LHCN-M2 (cell line): ENCODE measurements at regions not wholly inside any gene's neighbourhood (a gene's known extent, or its start where the extent isn't known, plus 50 kb on each side); places are given as distances from the start of the nearest gene placed in this dataset.
A peak's percentile ranks its signal among the peaks of the same experiment; 100 is the strongest.
"Not testable (repeated sequence)": the region's sequence is repeated elsewhere in the genome, so short reads cannot be mapped to it uniquely, and the experiment has no call there.

Experiments used
- DNase-seq: peaks from one replicate; pipeline ENCODE4 v3.0.0-alpha.2; 2012; ENCODE audit warnings: low read depth

DNA sequence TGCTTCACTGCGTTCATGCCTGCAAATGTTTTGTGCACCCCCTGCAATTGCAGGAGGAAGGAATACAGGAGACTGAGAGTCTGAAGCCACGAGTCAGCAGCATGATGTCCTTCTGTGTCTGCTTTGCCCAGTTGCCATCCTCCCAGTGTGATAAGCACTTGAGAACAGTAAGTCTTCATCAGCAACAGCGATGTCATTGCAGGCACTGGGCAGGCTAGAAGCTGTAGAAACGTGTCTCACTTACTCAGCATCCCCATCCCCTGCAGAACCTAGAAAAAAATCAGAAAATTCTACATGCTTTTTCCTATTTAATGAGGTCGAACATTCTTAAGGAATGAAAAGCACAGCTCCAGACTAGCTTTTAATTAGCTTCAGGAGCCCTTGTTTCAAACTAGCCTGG lies 156.5 kb upstream of the LPP start:
- peak; percentile 47 for DNase-seq

DNA sequence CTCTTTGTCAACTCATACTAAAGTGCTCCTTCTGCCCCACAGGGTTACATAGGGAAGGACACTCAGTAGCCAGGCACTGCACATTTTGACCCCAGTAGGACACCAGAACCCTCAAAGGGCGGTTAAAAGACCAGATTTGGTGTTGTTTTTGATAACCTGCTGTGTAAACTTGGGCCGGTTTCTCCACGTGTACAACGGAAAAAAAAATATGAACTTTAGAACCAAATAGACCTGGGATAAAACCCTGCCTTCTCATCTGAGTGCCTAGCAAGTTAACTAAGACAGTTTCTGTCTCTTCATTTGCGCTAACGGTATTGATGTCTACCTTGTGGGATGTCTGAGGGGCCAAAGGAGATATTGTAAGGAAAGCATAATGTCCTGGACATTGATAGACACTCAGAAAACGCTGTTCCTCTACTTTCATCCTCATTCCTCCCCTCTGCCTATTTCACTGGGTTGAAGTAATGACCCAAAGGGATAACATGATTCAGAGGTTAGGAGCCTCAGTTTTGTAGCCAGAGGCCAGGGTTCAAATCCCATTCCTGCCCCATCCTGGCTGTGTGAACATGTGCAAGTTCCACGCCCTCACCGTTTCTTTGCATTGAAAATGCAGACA lies 155.9 kb upstream of the LPP start:
- DNase-seq, result no peak

DNA sequence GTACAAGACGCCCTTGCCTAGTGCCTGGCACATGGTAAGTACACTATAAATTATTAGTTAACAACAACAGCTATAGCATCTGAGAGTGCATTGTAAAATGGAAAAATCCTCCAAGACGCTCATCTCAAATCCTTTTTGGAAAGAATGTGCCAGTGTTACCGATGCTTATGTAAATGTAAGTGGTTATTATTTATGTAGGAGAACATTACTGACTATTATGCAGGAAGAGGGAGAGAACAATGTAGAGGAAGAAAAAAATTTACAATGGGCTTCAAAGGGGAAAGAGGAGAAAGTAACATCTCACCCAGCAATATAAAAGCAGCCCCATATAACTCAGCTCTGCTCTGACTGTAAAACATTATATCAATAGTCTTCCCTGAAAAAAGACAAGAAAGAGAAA lies 155.3 kb upstream of the LPP start:
- no peak for DNase-seq

DNA sequence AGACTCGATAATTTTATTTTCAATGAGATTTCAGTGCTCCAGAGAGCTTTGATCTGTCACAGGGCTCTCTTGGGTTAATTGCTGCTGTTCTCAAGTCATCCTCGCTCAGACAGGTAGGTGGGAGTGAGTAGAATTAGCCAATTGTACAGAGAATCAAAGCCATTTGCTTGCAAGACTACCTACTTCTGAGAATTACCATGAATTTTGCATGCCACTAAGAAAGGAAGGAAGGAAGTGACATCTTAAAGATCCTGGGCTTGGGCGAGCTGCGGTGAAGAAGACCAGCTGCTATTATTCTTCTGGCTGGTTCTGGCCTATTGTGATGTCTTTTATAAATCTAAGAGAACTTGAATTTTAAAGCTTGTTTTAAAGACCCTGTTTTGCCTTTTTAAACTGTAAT lies 154.1 kb upstream of the LPP start:
- no peak for DNase-seq

DNA sequence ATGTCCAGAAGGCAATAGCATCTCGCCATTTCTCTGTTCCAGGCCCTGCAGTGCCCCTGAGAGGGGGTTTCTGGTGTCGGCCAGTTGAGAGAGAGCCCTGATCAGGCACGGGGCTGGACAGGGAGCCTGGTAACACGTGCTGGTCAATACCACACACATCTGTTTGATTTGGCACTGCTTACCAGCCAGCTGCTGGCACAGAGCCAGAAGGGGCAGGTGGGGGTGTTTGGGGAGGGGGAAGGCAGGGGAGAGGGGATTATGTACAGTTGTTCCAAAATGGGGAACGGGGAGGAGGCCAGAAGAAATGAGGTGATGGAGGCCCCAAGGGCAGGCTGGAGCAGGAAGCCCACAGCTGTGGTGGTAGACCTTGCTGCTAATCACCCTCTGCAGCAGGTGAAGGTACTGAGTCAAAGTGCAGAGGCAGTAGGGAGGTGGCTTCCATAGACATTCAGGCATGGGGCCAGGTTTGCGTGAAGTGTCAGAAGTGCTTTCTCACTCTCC lies 153.5 kb upstream of the LPP start:
- DNase-seq, result no peak

DNA sequence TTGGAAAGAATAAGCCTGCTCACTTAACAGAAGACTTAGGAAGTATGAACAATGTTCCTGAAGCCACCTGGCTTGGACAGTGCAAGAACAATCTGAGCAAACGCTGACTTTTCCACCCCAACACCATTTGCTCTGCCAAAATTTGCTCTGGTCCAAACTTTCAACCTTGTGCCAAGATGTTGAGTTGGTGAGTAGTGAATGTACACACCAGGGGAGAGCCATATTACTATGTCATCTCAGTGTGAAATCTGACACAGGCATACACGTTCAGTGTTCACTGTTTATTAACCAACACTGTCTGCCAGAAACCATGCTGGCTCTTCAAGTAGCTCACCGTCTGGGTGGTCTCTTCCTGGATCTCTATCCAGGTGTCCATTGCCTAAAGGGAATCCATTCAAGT lies 152.9 kb upstream of the LPP start:
- DNase-seq, result no peak

DNA sequence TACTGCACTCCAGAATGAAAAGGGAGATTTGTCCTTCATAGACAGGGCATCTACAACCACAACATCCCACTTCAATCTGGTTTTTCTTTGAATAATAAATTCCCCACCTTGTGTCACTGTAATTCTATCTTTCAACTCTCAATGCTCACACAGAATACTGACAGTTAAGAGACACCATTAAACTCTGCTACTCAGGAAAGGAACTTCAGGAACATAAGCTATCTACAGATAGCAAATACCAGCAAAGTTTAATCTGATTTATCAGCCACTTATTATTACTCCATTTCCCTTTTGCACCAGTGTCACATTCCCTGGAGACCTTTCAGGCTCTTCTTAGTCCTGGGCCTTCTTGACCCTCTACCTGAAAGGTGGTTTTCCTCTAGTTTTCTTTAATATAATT lies 152.0 kb upstream of the LPP start:
- DNase-seq, result no peak

DNA sequence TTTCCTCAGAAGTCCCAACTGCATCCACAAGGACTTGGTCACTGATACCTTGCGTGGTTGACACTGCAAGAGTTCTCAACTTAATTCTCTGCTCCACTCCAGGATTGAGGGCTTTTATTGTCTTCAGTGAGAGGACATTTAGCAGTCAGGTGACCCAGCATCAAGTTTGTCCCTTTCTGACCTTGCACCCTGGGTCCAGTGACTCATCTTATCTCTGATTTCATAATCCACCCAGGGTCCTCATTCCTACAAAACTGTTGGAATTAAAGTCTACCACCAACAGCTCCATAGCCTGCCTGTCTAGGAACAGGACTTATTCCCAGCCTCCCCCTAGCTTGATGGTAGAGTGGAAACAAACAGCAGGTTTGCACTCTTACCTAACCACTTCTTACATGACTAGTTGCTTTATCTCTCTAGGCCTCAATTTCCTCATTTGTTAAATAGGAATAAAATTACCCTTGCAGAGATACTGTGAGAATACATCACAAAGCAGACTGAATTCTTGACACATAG lies 151.3 kb upstream of the LPP start:
- DNase-seq, result no peak

DNA sequence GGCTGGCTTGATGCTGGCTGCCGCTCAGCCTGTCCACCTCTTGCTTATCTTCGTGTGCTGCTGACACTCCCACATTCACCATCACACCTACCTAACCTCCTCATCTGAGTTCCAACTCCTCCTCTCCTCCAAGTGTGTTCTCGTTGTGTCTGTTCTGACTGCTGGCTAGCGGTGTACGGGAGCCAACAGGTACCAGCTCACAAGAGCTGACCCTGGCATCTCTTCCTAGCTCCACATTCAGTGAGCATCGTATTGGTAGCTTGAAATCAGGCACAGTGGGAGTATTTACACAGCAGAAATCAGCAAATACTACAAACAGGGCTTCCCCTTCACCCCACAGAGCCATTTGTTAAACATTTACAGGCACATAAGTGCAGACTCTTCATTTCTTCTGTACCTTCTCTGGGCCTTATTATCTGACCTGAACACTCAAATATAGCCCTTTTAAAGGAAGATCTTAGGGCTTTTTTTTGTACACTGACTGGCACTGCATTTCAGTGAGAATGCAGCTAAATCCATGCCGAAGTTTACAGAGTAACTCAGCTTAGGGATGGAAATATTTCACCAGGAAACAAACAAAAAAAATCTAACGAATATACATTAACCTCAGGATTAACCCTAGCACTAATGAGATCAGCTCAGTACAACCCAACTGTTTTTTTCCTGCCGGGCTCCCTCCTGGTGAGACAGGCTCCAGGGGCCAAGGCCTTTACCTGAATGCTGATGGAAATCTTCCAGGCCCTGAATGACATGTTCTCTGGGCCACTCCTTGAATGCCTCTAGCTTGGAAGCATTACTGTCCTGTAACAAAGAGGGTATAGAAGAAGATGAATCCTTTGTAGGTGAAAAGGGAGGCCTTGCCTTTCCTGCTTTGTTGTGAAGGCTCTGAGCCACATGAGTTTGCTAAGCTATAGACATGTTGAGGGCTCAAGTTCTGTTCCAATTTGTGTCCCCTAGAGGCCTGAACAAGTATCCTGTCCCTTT lies 150.5 kb upstream of the LPP start:
- DNase-seq, result no peak

DNA sequence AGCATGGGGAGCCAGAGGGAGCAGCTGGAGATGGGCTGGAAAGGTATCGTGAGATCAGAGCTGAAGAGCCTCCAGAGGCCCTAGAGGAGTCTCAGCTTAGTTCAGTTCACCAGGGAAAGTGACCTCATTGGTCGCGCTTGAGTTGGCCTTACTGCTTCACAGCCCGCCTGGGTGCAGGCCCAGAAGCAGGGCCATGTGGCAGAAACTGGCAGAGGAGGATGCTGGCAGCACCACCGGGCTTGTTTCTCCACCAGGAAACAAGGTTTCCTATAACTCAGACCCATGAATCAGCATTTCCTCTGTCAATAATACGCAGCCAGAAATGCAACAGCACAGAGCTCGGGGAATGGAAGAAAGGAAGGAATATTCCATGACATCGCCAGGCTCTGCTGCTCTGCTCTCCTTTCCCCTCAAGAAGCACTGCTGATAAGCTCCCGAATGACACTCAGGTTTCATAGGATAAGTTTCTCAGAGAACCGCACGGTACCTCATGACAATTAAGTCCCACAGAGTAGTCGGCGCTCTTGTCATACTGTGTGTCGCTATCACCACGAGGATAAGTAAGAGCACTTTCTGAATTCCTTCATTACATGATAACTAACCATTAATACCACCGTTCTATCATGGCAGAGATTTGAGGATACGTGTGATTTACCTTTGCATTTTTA lies 147.1 kb upstream of the LPP start:
- DNase-seq, result no peak

DNA sequence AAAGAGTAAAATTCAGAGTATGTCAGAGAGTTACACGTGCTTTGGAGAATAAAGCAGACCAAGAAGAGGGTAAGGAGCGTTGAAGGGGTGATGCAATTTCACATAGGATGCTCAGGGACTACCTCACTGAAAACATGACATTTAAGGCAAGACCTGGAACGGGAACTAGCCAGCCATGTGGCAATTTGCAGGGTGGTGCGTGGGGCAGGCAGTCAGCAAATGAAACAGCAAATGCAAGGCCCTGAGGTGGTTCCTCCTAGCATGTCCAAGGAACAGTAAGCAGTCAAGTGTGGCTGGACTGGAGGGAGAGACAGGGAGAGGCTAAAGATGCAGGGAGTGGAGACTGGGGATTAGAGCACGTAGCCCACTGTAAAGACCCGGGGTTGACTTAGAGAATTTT lies 146.1 kb upstream of the LPP start:
- DNase-seq, result no peak

DNA sequence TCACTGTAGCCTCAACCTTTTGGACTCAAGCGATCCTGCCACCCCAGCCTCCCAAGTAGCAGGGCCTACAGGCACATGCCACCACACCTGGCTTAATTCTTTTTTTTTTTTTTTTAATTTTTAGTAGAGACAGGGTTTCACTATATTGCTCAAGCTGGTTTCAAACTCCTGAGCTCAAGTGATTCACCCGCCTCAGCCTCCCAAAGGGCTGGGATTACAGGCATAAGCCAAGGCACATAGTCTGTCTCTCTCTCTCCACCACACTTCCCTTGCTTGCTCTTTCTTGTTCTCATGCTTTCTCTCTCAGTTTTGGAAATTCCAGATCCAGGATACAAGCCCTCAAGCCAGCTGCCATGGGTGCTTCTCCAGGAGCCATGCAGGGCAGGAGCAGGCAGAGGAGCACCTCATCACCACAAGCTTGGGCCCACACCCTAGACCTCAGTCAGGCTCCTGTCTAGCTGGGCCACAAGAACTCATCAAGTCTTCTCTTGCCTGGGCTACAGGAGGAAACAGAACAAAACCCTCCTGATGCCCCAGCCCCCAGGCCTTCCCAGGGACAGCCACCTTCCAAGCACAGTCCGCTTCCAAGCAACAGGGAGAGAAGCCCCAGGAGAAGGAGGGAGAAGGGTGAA lies 145.3 kb upstream of the LPP start:
- DNase-seq, result no peak

DNA sequence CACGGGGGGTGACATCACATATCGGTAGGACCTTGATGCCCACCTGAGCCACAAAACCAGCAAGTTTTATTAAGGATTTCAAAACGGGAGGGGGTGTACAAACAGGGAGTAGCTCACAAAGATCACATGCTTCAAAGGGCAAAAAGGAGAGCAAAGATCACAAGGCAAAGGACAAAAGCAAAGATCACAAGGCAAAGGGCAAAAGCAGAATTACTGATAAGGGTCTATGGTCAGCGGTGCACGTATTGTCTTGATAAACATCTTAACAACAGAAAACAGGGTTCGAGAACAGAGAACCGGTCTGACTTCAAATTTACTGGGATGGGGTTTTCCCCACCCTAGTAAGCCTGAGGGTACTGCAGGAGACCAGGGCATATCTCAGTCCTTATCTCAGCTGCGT lies 143.5 kb upstream of the LPP start:
- no peak for DNase-seq

DNA sequence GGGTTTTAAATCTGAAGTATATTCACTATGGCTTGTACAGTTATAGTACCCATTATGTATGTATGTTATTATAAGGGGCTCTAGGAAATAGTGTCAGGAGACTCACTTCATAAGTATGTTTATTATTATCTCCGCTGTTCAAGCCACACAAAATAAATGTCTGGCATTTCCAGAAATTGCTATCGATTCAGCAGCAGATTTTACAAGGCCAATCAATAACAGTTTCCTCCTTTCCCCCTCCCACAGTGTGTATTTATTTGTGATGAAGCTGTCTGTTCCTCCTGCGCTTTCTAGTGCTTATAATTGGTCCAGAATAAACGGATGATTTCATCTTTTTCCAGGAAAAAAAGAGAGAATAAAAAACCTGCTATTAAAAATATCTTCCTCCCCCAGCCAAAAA lies 134.2 kb upstream of the LPP start:
- DNase-seq, result no peak

DNA sequence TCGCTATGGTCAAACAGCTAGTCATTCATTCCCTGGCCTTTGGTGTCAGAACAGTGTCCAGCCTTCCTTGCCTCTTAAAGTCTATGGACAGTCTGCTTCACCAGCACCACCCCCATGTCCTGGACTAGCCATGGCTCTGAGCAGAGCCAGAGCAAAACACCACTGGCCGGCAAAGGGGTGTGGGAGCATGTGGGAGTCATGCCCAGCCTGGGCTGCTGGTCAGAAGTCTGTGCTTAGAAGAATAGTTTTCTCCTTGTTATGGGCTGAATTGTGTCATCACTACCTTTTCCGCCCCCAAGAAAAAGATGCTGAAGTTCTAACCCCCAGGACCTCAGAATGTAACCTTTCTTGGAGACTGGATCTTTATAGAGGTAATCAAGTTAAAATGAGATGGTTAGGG lies 132.9 kb upstream of the LPP start:
- DNase-seq, result no peak

DNA sequence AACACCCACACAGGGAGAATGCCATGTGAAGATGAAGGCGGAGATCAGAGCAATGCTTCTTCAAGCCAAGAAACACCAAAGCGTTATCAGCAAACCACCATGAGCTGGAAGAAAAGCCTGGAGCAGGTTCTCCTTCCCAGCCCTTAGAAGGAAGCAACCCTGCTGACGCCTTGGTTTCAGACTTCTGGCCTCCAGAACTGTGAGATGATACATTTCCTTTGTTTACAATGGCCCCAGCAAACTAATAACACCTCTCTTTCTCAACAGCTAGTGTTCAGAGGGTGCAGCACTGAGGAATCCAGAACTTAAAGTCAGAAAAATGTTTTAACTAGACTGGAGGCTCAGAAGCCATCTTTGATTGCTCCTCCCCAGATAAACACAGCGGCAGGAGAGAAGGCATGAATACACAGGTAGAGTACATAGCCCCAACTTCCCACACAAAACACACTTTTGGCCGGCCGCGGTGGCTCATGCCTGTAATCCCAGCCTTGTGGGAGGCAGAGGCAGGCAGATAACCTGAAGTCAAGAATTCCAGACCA lies 132.4 kb upstream of the LPP start:
- no peak for DNase-seq

DNA sequence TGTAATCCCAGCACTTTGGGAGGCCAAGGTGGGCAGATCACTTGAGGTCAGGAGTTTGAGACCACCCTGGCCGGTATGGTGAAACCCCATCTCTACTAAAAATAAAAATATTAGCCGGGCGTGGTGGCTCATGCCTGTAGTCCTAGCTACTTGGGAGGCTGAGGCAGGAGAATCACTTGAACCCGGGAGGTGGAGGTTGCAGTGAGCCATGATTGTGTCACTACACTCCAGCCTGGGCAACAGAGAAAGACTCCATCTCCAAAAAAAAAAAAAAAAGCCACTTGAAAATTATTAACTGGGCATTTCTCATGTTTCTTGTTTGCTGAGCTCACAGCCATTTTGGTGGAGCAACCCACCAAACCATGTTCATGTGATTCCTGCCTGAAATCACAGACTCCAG lies 131.1 kb upstream of the LPP start:
- not testable (repeated sequence) for DNase-seq

DNA sequence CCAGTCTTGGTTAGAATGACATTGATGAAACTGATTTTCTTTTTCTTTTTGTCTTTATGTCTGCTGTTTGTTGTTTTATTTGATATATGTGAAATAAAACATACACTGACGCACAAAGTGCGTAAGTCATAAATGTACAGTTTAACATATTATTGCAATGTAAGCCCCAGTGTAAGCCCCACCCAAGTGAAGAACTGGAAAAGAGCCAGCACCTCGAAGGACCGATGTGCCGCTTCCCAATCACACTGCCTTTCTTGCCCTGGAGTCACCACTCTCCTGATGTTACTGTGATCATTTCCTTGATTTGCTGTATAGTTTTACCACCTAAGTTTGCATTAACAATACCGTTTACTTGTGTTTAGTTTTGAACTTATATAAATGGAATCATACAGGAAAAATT lies 128.4 kb upstream of the LPP start:
- DNase-seq, result no peak

DNA sequence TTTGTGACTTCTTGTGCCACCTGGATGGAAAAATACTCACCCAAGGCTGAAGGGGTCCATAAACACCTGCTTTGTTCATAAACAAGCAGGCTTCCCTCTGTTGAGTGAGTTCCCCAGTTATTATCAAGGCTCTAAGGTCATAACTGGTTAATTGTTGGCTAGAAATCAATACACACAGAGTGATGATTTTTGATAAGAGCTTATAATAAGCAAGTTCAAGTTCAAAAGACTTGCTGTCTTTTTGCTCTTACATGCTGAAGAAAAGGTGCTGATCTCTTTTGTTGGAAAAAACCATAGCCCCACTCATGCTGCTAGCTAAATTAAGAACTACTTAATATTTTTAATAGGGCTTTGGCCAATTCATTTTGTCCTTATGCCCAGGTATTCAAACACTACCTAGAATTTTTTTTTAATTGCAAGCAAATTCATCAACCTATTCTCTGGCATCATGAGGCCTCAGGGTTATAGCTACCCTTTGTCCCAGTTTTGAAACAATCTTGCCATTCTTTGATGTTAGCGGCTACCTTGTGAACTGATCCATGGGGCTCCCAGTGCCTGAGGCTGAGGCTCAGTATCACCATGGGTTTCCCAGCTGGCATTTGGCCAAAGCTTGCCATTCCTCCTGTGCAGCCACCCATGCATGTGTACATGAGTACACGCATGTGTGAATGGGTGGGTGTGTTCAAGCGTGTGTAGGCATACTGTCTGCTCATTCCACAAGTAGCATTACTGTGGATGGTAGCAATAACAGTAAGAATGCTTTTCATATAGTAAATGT lies 127.6 kb upstream of the LPP start:
- DNase-seq, result no peak

DNA sequence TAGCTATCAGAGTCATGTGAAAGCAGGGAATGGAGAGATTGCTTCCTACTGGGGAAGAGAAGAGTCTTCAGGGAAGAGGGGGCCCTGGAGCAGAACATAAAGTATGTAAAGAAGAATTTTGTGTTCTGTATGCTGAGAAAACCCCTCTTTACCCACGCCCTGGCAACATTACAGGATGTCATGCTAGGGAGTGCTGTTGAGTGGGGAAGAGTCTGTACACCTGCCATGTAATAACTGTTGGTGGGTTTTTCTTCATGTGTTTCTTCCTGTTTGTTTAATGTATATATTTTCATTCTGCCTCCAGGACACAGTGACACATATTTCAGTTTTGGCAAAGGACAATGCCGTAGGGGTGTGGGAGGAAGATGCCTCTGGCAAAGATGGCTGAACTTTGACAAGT lies 122.8 kb upstream of the LPP start:
- DNase-seq, result no peak

DNA sequence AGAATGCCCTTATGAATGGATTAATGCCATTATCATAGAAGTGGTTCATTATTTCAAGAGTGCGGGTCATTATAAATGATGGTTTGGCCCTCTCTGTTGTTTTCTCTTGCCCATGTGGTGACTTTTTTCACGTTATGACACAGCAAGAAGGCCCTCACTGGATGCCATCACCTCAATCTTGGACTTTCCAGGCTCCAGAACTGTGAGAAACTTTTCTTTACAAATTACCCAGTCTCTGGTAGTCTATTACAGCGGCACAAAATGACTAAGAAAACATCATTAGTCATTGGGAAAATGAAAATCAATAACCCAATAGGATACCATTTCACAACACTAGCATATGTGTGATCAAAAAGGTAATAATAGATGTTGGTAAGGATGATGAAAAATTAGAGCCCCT lies 119.0 kb upstream of the LPP start:
- no peak for DNase-seq
